ENCODE measurements at regions not wholly inside any gene's neighbourhood (a gene's known extent, or its start where the extent isn't known, plus 50 kb on each side); places are given as distances from the start of the nearest gene placed in this dataset.

GRCh38 chr5:33230467-33231078 lies 210.2 kb upstream of the TARS1 start:
- Mint-ChIP-seq H3K27ac (no peak overlapping the region), H3K36me3 (no peaks in the 10 kb centered on the region), H3K4me1 (peaks cover 5% of the 10 kb centered on the region in 2 donors), H3K27me3 (ENCODE audit: low read depth in 3 of 3) (no peaks in the 10 kb centered on the region), H3K9me3 (peaks cover 0 to 11% (median 2%) of the 10 kb centered on the region in 6 donors), H3K4me3 (no peak overlapping the region)
- no peak for DNase-seq

- no peak for DNase-seq
- no peaks in the 10 kb centered on the region for H3K27me3 Mint-ChIP-seq (ENCODE audit: low read depth in 3 of 3)
- H3K36me3 Mint-ChIP-seq, result no peaks in the 10 kb centered on the region
- peaks cover 12% of the 10 kb centered on the region in 2 donors for H3K4me1 Mint-ChIP-seq
- no peak overlapping the region for H3K4me3 Mint-ChIP-seq
- H3K27ac Mint-ChIP-seq, result no peak overlapping the region
- H3K9me3 Mint-ChIP-seq, result peaks cover 0 to 9% (median 2%) of the 10 kb centered on the region in 6 donors
These were observed 209.5 kb upstream of the TARS1 start for GRCh38 chr5:33231214-33231710.

- H3K9me3 Mint-ChIP-seq, result peaks cover 0 to 5% (median 3%) of the 10 kb centered on the region in 6 donors
- H3K4me3 Mint-ChIP-seq, result no peak overlapping the region
- peaks cover 13 to 14% of the 10 kb centered on the region in 2 donors for H3K4me1 Mint-ChIP-seq
- DNase-seq, result no peak
- no peaks in the 10 kb centered on the region for H3K27me3 Mint-ChIP-seq (ENCODE audit: low read depth in 3 of 3)
- H3K27ac Mint-ChIP-seq, result no peak overlapping the region
- H3K36me3 Mint-ChIP-seq, result no peaks in the 10 kb centered on the region
These were observed 208.8 kb upstream of the TARS1 start for GRCh38 chr5:33231935-33232334.

DNA sequence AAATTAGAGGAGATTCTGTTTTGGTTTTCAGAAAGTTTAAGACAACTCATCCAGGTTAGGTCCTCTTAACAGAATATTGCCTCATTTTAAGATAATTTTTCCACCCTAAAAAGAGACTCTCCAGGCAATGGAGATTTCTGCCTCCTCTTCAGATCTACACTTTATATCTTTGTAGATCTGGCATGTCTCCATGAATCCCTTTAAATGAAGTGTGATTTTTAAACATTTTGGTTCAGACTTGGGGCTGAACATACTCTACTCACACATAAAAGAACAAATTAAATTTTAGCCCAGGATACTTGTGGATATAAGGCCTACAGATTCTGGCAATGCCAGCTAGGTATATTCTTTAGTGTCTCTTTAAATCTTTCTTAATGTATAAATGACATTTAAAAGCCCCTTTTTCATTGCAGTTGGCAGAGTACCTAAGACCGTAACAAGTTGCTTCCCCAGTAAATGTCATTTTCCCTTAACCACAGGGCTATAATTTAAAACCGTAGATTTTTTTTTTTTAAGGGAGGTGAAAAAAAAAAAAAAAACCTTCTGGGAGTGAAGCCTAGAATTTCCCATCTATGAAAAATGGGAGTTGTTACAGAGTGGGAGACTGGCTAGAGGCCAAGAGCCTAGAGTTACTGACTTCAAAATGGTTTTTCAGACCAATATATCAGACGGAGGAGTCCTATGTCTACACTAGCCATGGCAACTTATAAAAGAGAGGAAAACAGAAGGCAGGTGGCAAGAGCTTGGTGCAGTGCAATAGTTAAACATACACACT lies 207.8 kb upstream of the TARS1 start:
- Mint-ChIP-seq H3K36me3 (no peaks in the 10 kb centered on the region), H3K27ac (no peak overlapping the region), H3K4me3 (no peak overlapping the region), H3K4me1 (peaks cover 13 to 14% of the 10 kb centered on the region in 2 donors), H3K27me3 (ENCODE audit: low read depth in 3 of 3) (no peaks in the 10 kb centered on the region), H3K9me3 (peaks cover 0 to 6% (median 0%) of the 10 kb centered on the region in 6 donors)
- DNase-seq, result no peak

GRCh38 chr5:33235304-33235703 lies 205.5 kb upstream of the TARS1 start:
- Mint-ChIP-seq H3K9me3 (peaks cover 0 to 4% (median 0%) of the 10 kb centered on the region in 6 donors), H3K4me1 (peaks cover 13 to 14% of the 10 kb centered on the region in 2 donors), H3K27ac (no peak overlapping the region), H3K4me3 (no peak overlapping the region), H3K36me3 (no peaks in the 10 kb centered on the region), H3K27me3 (ENCODE audit: low read depth in 3 of 3) (no peaks in the 10 kb centered on the region)
- no peak for DNase-seq

DNA sequence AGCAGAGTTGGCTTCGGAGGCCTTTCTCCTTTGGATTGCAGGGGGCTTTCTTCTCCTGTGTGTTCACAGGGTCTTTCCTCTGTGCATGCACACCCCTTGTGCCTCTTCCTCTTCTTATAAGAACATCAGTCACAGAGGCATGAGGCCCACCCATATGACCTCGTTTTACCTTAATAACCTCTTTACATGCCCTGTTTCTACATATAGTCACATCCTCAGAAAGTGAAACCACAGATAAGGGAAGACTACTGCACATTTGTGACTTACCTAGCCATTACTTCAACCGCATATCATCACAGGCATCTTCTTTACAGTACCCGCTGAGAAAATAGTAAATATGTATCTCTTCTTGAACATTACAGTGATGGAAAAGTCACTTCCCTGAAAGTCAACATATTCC lies 204.9 kb upstream of the TARS1 start:
- Mint-ChIP-seq H3K4me3 (peak overlapping the region in 3 of 5 donors; percentile 8 to 32 (median 18)), H3K27ac (peak overlapping the region in 2 of 6 donors; percentile 3 to 4), H3K9me3 (peaks cover 0 to 4% (median 0%) of the 10 kb centered on the region in 6 donors), H3K4me1 (peaks cover 13 to 14% of the 10 kb centered on the region in 2 donors), H3K27me3 (ENCODE audit: low read depth in 3 of 3) (no peaks in the 10 kb centered on the region), H3K36me3 (no peaks in the 10 kb centered on the region)
- DNase-seq, result peak in 2 of 3 donors; percentile 0 to 2

DNA sequence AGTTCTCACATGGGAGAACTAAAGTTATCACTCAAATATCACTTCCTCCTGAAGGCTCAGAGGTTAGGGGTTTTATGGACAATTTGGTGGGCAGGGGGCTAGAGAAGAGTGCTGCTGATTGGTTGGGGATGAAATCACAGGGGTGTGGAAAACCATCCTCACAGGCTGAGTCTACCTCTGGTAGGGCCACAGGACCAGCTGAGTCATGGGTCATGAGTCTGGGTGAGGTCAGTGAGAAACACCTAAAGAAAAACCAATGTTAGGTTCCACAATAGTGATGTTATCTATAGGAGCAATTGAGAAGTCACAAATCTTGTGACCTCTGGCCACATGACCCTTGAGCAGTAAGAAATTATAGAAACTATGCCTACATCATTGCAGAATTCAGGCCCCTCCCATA lies 203.3 kb upstream of the TARS1 start:
- no peak overlapping the region for H3K4me3 Mint-ChIP-seq
- peak overlapping the region in 1 of 6 donors; percentile 65 for H3K27ac Mint-ChIP-seq
- H3K27me3 Mint-ChIP-seq (ENCODE audit: low read depth in 3 of 3), result no peaks in the 10 kb centered on the region
- no peak for DNase-seq
- no peaks in the 10 kb centered on the region for H3K36me3 Mint-ChIP-seq
- peaks cover 24 to 25% of the 10 kb centered on the region in 2 donors for H3K4me1 Mint-ChIP-seq
- H3K9me3 Mint-ChIP-seq, result peaks cover 0 to 6% (median 0%) of the 10 kb centered on the region in 6 donors

DNA sequence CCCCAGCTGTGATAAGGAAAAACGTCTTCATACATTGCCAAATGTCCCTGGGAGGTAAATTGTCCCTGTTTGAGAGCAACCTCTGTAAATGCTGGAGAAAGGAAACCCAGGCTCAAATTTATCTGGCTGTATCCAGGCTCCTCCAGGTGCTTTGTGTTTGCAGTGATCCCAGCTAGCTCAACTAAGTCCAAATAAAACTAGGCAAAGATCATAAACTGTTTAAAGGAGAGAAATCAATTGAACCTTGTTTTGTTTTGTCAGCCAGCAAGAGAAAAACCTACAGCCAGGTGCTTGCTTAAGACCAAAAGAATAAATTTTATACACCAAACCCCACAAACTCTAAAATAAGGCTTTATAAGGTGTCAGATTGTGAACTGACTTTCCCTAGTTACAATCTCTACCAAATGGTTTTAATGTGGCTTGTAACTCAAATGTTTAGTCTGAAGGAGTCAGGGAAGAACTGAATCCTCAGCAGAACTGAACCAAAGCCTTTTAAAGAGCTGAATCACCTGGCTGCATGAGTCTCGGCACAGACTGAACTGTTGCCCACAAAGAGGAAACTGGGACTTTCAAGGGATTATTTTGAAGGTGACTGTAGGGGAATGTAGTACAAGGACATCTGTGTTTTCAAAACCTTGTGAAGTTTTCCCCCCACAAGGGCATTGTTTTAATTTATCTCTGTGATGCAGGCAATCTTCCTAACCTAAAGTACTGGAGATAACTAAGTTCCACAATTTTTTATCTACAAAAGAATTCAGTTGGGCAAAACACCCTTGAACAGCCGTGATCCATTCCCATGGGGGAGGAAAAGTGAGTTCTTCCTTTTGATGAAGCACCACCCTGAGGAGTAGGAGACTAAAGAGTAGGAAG lies 201.7 kb upstream of the TARS1 start:
- Mint-ChIP-seq H3K4me1 (peaks cover 24 to 25% of the 10 kb centered on the region in 2 donors), H3K27me3 (ENCODE audit: low read depth in 3 of 3) (no peaks in the 10 kb centered on the region), H3K4me3 (no peak overlapping the region), H3K36me3 (no peaks in the 10 kb centered on the region), H3K27ac (no peak overlapping the region), H3K9me3 (peaks cover 0 to 6% (median 0%) of the 10 kb centered on the region in 6 donors)
- DNase-seq, result no peak

- H3K4me1 Mint-ChIP-seq, result peaks cover 19 to 20% of the 10 kb centered on the region in 2 donors
- no peak for DNase-seq
- no peak overlapping the region for H3K4me3 Mint-ChIP-seq
- H3K36me3 Mint-ChIP-seq, result no peaks in the 10 kb centered on the region
- peaks cover 0 to 6% (median 0%) of the 10 kb centered on the region in 6 donors for H3K9me3 Mint-ChIP-seq
- no peak overlapping the region for H3K27ac Mint-ChIP-seq
- H3K27me3 Mint-ChIP-seq (ENCODE audit: low read depth in 3 of 3), result no peaks in the 10 kb centered on the region
These were observed 200.2 kb upstream of the TARS1 start for GRCh38 chr5:33240558-33240957.

- Mint-ChIP-seq H3K4me1 (peaks cover 11% of the 10 kb centered on the region in 2 donors), H3K27me3 (ENCODE audit: low read depth in 3 of 3) (no peaks in the 10 kb centered on the region), H3K4me3 (no peak overlapping the region), H3K27ac (no peak overlapping the region), H3K9me3 (peaks cover 0 to 4% (median 0%) of the 10 kb centered on the region in 6 donors), H3K36me3 (no peaks in the 10 kb centered on the region)
- no peak for DNase-seq
These were observed 199.0 kb upstream of the TARS1 start for GRCh38 chr5:33241802-33242201.

DNA sequence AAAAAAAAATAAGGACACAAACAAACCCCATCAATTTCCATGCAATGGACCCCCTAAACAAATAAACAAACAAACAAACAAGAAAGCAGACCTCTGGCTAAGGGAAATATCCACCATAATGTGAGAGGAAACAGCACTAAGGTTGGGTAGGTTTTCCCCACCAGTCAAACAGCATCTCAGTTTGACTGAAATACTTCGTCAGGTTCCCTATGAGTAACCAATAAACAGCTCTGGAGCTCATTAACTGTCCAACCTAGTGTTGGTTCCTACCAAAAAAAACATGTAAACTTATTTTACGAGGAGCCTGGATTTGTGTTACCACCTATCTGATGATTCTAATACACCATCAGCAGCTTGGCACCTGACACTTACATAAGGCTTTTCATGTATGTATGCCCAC lies 198.5 kb upstream of the TARS1 start:
- Mint-ChIP-seq H3K4me3 (no peak overlapping the region), H3K9me3 (peaks cover 0 to 2% (median 0%) of the 10 kb centered on the region in 6 donors), H3K27ac (no peak overlapping the region), H3K36me3 (no peaks in the 10 kb centered on the region), H3K4me1 (peaks cover 10 to 11% of the 10 kb centered on the region in 2 donors), H3K27me3 (ENCODE audit: low read depth in 3 of 3) (no peaks in the 10 kb centered on the region)
- no peak for DNase-seq

DNA sequence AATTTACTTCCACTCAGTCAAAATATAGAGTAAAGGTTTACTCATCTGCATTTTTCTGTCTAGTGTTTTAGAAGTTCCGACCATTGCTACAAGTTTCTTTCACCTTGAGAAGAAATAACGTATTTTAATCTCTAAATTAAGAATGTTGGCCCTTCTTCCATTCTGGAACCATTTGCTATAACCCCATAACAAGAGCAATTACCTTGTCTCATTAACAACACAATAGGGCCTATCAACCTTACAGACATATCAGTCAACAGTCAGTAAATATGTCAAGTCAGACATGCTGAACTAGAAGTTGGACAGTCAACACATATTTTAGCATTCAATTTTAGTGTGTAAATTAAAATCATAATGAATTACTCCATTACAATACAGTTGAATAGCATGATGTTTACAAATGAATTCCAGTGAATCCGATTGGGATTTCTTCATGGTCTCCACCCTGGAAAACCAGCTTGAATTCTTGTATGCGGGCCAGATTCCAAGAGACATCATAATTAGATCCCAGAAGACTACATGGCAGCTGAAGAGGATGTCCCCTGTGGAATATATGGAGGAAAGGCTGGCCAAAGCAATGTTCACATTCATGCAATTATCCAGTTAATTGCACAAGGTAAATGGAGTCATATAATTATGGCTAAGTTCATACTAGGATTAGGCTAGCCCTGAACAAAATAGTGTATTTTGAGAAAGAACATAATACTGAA lies 196.2 kb upstream of the TARS1 start:
- DNase-seq, result no peak

DNA sequence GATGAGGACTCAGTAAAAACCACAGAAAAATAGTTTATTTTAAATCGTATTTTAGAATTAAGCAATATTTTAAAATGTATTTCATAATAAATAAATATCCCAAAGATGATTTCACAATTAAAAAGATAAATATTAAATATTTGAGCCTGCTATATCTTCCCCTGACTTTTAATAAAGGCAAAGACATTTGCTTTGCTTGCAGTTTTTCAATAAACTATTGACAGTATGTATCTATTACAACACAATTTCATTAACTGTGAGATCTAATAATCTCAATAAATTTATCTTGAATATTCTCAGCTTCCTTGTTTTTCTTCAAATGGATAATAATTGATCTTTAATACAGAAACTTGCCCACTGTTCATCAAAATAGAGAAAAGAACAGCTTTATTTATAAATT lies 186.2 kb upstream of the TARS1 start:
- Mint-ChIP-seq H3K27me3 (ENCODE audit: low read depth in 3 of 3) (no peaks in the 10 kb centered on the region), H3K4me3 (no peak overlapping the region), H3K27ac (no peak overlapping the region), H3K36me3 (no peaks in the 10 kb centered on the region), H3K4me1 (no peaks in the 10 kb centered on the region), H3K9me3 (peaks cover 0 to 6% (median 0%) of the 10 kb centered on the region in 6 donors)
- no peak for DNase-seq

More for the DNA sequence above, 196.2 kb upstream of the TARS1 start:
- H3K4me1 Mint-ChIP-seq, result peaks cover 10 to 11% of the 10 kb centered on the region in 2 donors
- no peak overlapping the region for H3K27ac Mint-ChIP-seq
- H3K27me3 Mint-ChIP-seq (ENCODE audit: low read depth in 3 of 3), result no peaks in the 10 kb centered on the region
- no peak overlapping the region for H3K4me3 Mint-ChIP-seq
- H3K36me3 Mint-ChIP-seq, result no peaks in the 10 kb centered on the region
- peaks cover 0 to 6% (median 0%) of the 10 kb centered on the region in 6 donors for H3K9me3 Mint-ChIP-seq
